Iris pigment epithelial cell (primary cell): ENCODE measurements at regions not wholly inside any gene's neighbourhood (a gene's known extent, or its start where the extent isn't known, plus 50 kb on each side); places are given as distances from the start of the nearest gene placed in this dataset.

Source experiments
- DNase-seq: peaks from one replicate; pipeline ENCODE4 v3.0.0-alpha.2; 2011; ENCODE audit warnings: low read depth

DNA sequence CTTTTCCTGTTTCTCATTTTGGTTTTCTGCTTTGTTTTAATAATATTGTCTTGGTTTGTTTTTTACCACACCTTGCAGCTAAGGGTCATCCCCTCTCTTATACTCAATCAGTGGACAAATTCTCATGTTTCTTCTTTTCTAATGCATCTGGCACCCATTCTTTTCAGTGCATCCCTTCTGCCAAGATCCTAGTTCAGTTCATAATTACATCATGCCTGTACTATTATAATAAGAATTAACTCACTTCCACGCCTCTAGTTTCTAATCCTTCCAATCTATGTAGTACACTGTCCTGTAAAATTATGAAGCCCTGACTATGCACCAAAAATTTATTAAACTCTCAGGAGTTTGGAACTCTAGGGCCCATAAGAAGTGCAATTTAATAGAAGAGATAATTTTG is 126.1 kb downstream of the FAT4 start:
- no peak for DNase-seq

DNA sequence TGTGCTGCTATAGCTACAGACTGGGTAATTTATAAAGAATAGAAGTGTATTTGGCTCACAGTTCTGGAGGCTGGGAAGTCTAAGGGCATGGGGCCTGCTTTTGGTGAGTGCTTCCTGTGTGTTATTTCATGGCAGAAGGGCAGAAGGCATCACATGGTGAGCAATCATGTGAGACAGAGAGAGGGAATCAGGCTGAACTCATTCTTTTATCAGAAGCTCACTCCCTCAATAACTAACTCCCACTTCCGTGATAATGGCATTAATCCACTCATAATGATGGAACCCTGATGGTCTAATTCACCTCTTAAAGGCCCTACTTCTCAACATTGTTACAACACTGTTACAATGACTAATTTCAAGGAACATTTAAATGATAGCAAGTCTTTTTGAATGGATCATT is 129.4 kb downstream of the FAT4 start:
- DNase-seq = no peak

DNA sequence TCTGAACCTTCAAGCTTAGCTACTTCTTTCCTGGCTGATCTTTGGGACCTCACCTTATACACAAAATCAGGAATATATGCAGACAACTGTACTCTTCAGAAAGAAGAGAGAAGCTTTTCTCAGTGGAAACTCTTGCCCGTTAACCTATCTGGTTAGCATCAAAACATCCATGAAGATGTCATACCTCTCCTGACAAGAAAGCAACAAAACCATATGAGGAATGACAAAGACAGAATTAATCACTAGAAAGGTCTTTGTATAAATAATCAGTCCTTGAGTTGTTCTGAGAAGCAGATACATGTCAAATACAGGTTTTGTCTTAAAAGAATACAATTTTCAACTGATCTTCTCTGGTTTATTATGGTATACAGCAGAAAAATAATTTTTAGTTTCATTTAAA is 130.8 kb downstream of the FAT4 start:
- no peak for DNase-seq

DNA sequence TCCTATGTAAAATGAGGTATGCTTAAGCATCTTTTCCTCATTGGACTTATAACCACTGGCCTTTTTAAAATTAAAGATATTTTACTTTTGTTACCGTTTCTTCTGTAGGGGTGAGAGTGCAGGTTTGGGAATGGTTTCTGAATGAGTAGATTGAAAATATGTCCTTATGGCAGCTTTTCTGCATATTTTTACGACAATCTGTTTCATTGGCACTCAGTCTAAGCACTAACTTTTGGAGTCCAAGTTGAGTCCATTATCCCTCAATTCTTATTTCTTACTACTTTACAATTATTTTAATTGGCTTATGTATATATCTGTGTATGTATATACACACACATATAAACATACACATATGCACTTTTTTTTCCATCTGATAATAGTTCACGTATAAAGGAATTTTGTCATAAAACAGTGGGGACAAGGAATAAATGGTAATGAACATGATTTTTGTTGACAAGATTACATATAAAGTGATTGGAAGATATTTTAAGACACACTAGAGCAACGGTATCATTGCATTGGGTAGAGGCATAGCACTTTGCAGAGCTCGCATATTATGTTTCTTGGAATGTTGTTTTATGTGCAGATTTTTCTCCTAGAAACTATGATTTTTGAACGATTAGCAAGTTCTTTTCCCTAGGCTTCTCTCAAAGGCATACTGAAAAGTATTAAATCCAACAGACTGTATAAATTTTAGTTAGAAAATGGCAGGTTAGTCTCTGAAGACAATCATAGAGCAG is 133.0 kb downstream of the FAT4 start:
- no peak for DNase-seq

DNA sequence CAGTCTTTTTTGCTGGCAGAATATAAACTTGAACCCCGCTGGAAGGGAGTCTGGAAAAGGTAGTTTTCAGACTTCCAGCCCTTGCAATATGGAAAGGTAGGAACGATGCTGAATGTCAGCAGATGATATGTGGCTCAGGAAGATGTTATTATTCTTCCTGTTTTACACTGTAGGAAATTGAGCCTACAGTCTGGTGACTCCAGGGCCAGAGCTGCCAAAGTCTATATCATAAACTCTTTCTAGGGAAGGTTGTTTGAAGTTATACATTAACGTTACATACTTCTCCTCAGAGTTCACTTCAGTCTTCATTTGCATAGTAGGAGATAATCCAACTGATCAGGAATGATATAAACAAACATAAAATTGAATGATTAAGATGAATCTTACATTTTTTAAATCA is 141.3 kb downstream of the FAT4 start:
- no peak for DNase-seq

DNA sequence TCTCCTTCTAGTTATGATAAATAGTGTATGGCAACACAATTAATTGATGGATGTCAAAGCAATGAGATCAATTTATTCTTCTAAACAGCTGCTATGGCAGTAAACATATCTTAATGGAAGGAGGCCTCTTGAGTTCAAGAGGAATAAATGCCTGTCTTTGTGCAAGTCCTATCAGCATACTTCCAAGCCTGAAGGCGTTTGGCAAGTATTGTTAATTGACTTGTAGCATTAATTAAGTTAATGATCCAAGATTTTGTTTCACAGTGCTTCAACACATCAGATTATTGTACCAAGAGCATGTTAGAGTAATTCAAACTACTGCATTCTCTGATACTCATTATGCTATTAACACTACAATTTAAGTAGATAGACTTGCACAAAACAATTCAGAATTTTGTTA is 144.8 kb downstream of the FAT4 start:
- no peak for DNase-seq

DNA sequence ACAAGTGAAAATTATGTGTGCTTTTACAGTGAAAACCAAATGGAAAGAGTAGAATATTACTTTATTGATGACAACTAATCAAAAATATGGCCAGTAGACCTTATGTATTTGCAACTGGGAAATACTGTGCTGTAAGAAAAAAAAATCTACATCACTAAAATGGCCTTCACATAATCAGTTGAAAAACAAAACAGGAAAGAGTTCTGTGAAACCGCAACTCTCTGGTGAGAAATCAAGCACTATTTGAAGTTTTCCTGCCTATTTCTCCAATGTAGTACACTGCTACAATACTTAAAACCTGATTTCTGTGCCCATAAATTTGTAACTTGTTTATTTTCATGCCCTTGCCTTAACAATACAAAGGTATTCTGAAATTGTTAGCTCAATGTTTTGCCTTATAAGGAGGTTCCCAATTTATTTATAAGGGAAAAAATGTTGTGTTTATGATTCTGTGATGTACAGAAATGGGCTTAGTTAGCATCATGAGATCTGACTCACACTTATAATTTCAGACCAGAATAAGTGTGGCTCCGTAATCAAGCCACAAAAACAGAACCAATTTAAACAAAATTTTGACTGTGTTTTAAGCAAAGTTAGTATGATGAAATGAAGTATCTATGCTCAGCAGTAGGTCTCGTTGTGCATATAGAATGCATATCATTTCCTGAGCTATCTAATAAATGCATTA is 147.1 kb downstream of the FAT4 start:
- no peak for DNase-seq

DNA sequence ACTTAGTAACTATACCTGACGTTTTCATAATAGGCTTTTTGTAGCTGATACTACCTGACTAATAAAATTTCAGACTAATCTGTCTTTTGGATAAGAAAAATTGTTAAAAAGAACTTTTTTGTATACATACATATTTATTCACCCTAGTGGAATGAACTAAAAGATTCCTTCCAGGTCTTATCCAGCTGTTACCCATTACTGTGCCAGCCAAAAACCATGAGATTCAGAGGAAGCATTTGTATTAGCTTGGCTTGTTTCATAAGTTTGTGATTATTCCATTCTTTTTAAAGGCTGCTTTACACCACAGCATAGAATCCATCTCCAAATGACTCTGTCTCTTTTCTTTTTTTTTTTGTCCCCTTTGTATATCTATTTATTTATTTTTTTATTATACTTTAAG is 149.4 kb downstream of the FAT4 start:
- no peak for DNase-seq

DNA sequence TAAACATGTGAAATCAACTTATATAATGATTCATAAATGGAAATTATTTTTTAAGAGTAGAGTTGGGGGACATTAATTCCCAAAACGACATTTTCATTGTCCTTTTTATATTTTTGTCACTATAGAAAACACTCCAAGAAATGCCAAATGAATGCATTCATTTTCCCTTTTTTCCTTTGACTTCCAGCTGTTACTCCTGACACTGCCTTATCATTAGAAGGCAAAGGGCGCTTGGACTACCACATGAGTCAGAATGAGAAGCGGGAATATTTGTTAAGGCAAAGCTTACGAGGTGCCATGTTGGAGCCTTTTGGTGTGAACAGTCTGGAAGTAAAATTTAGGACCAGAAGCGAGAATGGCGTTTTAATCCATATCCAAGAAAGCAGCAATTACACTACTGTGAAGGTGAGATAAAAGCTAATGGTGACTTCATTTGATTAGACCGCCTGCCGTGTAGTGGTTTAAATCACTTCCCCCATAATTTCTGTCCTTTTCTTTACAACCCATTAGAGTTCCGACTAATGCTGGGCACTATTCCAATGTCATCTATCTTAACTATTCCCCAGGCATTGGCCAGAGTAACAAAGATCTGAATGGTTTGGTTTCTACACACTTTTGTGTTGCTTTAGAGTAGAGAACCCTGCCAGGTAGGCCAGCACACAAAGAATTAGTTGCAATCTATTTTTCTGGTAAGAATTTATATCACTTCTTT is 166.7 kb downstream of the FAT4 start:
- no peak for DNase-seq

DNA sequence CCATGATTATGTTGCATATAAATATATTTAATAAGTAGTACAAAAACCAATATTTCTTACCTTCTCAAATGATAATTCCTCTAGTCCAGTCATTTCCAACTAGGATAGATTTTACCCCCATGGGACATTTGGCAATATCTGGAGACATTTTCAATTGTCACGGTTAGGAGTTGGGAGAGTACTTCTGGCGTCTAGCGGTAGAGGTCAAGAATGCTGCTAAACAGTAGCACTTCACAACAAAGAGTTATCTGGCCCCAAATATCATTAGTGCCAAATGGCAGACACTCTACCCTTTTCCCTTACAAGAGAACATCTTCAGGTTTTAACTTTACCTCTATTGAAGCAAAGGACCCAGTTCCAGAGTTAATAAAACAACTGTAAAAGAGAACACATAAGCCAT is 168.1 kb downstream of the FAT4 start:
- DNase-seq = no peak

DNA sequence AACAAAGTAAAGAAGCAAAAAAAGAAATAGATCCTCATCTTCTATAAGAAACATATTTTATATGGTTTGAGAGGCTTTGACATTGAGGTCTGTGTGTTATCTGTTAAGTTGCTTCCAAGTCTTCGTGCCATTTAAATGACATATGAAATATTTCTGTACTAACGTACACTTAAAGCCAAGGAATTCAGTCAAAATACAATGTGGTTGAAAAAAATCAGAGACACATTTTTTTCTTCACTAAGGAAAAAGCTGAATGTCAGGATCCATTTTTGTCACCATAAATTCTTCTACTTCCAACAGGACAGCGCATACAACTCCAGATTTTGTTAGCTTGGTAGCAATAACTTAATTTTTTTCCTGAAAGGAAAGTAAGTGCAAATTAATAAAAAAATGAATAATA is 168.5 kb downstream of the FAT4 start:
- DNase-seq = no peak

DNA sequence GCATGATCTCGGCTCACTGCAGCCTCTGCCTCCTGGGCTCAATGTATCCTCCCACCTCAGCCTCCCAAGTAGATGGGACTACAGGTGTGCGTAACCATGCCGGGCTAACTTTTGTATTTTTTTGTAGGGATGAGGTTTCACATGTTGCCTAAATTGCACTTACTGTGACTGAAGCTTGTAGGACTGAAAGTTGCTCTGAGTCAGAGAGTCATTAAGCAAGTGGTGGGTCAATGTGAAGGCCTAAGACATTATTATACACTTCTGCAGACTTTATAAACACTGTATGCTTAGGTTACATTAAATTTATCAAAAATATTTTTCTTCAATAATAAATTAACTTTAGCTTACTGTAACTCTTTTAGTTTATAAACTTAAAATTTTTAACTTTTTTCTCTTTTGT is 170.2 kb downstream of the FAT4 start:
- peak; percentile 18 for DNase-seq

DNA sequence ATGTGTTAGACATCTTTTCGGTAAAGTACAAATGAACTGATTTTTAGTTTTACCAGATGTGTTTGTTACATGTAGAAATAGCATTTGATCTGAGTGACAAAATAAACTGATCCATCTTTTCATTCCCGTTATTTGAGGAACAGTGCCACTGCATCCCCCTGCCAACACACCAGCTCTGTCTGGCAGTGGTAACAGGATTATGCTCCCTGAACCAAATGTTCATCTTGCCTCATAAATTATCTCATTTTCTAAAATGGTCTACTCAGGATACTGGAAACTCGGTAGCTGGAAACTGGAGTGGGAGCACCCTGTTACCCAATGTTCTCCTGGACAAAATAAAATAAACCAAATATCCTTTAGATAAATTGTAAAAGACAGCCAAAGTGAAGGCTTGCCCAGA is 171.6 kb downstream of the FAT4 start:
- DNase-seq = no peak

DNA sequence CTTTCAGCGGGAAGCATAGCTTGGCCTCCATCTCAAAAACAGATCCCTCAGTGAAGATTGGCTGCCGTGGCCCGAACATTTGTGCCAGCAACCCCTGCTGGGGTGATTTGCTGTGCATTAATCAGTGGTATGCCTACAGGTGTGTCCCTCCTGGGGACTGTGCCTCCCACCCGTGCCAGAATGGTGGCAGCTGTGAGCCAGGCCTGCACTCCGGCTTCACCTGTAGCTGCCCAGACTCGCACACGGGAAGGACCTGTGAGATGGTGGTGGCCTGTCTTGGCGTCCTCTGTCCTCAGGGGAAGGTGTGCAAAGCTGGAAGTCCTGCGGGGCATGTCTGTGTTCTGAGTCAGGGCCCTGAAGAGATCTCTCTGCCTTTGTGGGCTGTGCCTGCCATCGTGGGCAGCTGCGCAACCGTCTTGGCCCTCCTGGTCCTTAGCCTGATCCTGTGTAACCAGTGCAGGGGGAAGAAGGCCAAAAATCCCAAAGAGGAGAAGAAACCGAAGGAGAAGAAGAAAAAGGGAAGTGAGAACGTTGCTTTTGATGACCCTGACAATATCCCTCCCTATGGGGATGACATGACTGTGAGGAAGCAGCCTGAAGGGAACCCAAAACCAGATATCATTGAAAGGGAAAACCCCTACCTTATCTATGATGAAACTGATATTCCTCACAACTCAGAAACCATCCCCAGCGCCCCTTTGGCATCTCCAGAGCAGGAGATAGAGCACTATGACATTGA is 175.4 kb downstream of the FAT4 start:
- DNase-seq = no peak

DNA sequence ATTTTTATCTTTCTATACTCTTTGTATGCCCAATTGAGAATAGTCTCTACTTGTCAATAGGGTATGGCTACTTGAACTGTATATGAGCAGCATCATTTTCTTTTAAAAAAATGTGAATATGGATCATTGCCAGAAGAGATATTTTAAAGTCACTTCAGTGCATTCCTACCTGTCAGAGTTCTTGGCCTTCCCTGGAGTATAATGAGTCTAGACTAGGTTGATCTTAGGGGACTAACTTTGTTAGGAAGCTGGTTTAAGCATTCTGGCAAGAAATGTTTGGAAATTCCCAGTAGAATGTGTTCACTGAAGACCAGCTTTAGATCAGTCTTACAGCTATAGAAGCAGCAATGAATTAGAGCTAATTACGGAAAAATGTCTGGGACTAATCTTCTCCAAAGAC is 178.2 kb downstream of the FAT4 start:
- DNase-seq = no peak

DNA sequence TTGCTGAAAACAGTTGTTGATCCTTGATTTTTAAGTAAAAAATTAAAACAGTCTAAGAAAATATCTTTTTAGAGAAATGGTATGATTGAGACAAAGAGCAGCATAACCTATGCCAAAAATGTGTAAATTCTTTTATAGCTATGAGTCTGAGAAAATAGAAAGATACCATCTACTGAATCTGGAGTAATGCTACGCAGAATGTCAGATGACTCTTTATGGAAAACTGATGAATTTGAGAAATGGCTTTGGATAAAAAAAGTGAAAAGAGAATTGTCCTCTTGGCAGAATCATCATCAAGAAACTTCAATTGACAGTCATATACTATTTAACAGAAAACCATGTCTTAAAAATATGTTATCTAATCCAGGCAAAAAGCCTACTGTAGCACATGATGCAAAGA is 183.1 kb downstream of the FAT4 start:
- DNase-seq = no peak

DNA sequence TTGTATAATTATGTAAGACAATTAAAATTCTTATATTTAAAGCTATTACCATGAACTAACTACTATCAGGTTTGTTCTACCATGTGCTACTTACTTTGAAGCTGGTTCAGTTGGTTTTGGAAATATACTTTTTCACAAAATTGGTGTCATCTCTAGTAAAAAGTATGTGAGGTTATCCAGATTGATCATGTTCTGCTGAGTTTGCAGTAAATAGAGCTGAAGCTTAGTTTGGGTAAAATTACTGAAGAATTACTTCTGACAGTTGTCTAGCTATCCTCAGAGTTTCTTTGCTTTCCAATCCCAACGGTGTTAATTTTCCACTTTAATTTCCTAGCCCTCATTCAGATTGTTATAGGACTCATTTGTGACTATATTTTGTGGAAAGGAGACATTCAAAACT is 184.2 kb downstream of the FAT4 start:
- DNase-seq = no peak

DNA sequence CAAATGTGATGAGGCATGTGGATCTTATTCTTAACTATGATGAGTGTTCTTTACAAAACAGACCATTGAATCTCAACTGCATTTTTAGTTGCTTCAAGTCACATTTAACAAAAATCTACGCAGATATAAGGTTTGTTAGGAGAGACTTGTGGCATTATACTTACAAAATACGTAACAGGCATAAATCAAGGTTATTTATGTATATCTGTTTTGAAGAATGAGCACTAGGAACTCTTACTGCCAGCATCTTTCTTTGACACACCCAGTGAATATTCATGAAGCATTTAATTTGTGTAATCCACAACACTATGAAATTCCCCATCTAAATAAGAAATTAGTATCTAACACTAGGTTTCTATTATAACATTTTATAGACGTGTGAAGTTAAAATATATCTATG is 186.3 kb downstream of the FAT4 start:
- no peak for DNase-seq

DNA sequence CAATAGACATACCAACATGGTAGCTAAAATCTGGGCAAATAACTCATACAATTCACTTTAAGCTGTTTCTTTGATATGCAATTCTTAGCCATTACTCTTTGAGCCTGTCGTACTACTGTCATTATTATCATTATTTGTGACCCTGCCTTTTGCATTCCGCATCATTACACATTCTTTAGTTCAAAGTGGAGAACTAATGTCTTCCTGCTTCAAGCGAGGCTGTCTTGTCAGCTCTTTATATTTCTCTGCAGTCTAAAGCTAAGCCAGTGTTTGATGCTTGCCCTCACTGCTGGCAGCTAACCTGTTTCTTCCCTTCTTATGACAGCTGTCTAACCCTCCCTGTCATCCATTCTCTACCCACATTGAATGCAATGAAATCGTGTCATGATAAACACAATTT is 186.8 kb downstream of the FAT4 start:
- no peak for DNase-seq

DNA sequence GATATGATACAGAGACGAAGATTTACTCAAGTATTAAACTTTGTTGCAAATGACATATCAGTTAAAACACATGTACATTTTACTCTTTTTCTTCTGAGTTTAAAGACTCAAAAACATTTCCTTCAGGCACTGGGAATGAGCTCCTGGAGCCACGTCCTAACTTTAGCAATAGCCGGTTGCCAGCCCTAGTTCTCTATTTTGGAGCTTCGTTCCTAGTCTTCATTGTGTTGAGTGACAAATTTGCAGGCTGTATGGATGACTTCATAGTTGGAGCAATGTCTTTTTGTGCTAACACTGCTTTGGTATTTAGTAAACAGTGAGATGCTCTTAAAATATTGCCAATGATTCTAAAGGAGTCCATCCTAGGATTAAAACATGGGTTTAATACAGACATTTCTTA is 190.9 kb downstream of the FAT4 start:
- DNase-seq = no peak

DNA sequence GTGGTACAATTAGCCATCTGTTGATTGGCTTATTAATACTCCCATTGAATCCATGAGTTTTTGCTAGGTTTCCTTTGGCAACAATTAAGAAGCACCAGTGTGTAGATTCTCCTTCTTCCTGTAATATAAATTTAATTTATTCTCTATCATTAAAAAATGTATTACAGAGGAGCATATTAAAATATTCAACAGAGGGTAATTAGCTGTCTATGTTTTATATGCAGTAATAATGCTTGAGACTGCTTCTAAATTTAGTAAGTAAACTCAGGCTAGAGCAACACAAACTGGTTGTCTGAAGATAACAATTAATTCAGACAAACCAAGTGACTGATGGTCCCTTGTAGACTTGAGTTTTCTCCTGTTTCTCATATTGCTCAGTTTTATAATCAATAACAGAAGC is 192.4 kb downstream of the FAT4 start:
- no peak for DNase-seq

DNA sequence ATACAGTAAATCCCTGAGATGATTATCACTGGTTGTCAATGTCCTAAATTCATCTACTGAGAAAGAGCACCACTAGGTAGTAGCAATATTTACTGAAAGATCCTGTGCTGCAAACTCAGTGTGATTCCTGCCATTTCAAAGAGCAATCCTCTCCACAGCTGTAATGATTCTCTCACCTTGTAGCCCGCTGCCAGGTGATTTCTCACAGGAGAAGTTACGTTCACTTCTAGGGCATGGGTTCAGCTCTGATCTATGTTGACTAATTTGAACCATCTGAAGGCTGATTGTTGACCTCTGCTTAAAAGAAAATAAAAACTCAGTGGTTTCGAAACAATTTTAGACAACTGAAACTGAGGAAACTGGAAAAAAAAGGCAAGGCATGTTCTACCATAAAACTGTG is 197.0 kb downstream of the FAT4 start:
- no peak for DNase-seq

DNA sequence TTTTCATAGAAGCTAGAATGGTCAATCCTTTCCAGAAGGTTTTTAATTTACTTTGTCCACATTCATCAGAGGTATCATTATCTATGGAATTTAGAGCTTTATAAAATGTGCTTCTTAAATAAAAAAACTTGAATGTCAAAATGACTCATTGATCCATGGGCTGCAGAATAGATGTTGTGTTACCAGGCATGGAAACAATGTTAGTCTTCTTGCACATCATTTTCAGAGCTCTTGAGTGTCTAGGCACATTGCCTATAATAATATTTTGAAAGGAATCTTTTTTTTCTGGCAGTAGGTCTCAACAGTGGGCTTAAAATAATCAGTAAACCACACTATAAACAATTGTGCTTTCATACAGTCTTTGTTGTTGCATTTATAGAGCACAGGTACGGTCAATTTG is 200.3 kb downstream of the FAT4 start:
- DNase-seq = no peak
